Activated effector memory CD4-positive, alpha-beta T cell treated with anti-CD3 and anti-CD28 coated beads, Interleukin-2, amount 50 U/mL, for 16 hours (primary cell): ENCODE measurements at regions not wholly inside any gene's neighbourhood (a gene's known extent, or its start where the extent isn't known, plus 50 kb on each side); places are given as distances from the start of the nearest gene placed in this dataset.

ENCODE experiments used
- DNase-seq: peaks from one replicate; pipeline ENCODE4 v3.0.0-alpha.2; 2020

- DNase-seq, result no peak
Measured at GRCh38 chr5:2487152-2487763, 264.2 kb downstream of the IRX2 start.

- DNase-seq, result no peak
Measured at GRCh38 chr5:2486373-2486772, 265.1 kb downstream of the IRX2 start.

- no peak for DNase-seq
Measured at GRCh38 chr5:2482778-2483177, 268.7 kb downstream of the IRX2 start.

GRCh38 chr5:2480871-2481270 is 270.6 kb downstream of the IRX2 start:
- DNase-seq, result no peak

GRCh38 chr5:2475902-2476301 is 275.6 kb downstream of the IRX2 start:
- no peak for DNase-seq

- DNase-seq, result no peak
Measured at GRCh38 chr5:2472670-2473069, 278.8 kb downstream of the IRX2 start.

GRCh38 chr5:2471152-2471879 is 280.2 kb downstream of the IRX2 start:
- DNase-seq, result no peak

- DNase-seq, result no peak
Measured at GRCh38 chr5:2466966-2467365, 284.5 kb downstream of the IRX2 start.

- DNase-seq, result no peak
Measured at GRCh38 chr5:2465383-2465782, 286.1 kb downstream of the IRX2 start.

GRCh38 chr5:2464141-2464540 is 287.3 kb downstream of the IRX2 start:
- no peak for DNase-seq

- no peak for DNase-seq
Measured at GRCh38 chr5:2461701-2462691, 289.5 kb downstream of the IRX2 start.

GRCh38 chr5:2460098-2460497 is 291.4 kb downstream of the IRX2 start:
- DNase-seq, result no peak

- DNase-seq, result no peak
Measured at GRCh38 chr5:2459251-2459650, 292.2 kb downstream of the IRX2 start.

GRCh38 chr5:2455878-2456277 is 295.6 kb downstream of the IRX2 start:
- no peak for DNase-seq

GRCh38 chr5:2454876-2455275 is 296.6 kb downstream of the IRX2 start:
- no peak for DNase-seq

- DNase-seq, result no peak
Measured at GRCh38 chr5:2453781-2454180, 297.7 kb downstream of the IRX2 start.

GRCh38 chr5:2451100-2451499 is 300.4 kb downstream of the IRX2 start:
- DNase-seq, result no peak

GRCh38 chr5:2442496-2443354 is 308.8 kb downstream of the IRX2 start:
- DNase-seq, result no peak

- no peak for DNase-seq
Measured at GRCh38 chr5:2441495-2442180, 309.8 kb downstream of the IRX2 start.

- DNase-seq, result no peak
Measured at GRCh38 chr5:2439608-2440007, 311.9 kb downstream of the IRX2 start.

GRCh38 chr5:2433086-2433485 is 318.4 kb downstream of the IRX2 start:
- no peak for DNase-seq
